ELR (cell line): ENCODE measurements at regions not wholly inside any gene's neighbourhood (a gene's known extent, or its start where the extent isn't known, plus 50 kb on each side); places are given as distances from the start of the nearest gene placed in this dataset.
A peak's percentile ranks its signal among the peaks of the same experiment; 100 is the strongest.

Experiments used
- DNase-seq: peaks from one replicate; pipeline ENCODE4 v3.0.0-alpha.2; 2015; ENCODE audit warnings: low read depth

GRCh38 chr4:144903953-144904711 is 193.9 kb downstream of the ANAPC10 start:
- DNase-seq = peak; percentile 38

- no peak for DNase-seq
Observed at GRCh38 chr4:144905286-144905685, 192.7 kb downstream of the ANAPC10 start.

GRCh38 chr4:144906181-144906925 is 191.6 kb downstream of the ANAPC10 start:
- DNase-seq = peak; percentile 38

GRCh38 chr4:144910723-144911122 is 187.3 kb downstream of the ANAPC10 start:
- no peak for DNase-seq
